K562 (cell line): ENCODE measurements at regions not wholly inside any gene's neighbourhood (a gene's known extent, or its start where the extent isn't known, plus 50 kb on each side); places are given as distances from the start of the nearest gene placed in this dataset.

Experiments used
- ATAC-seq: fragments of 200-7000 bp; cut with Tn5 transposase; 3 replicates; pipeline ENCODE4 v1.9.1; 2020; ENCODE audit warnings: moderate library complexity
- BruUV-seq: library from RNA; stranded (reverse); fragments of 400-500 nt; replicated peaks from 2 replicates; lab custom pipeline; 2021; lab: Mats Ljungman, UMichigan
- CTCF ChIA-PET: fragments of 300-600 bp; formaldehyde crosslinking; extraction: SDS; loops from one replicate; lab custom pipeline; 2021; ENCODE audit warnings: low intra/inter-chr PET ratio; lab: Yijun Ruan, JAX
- POLR2A ChIA-PET: fragments of 300-600, 350-650 bp; sonication (Branson Sonifier 250); formaldehyde crosslinking; extraction: SDS; loops from one replicate; lab custom pipeline; 2021; ENCODE audit warnings: antibody characterized with exemption, inconsistent platforms; lab: Yijun Ruan, JAX
- DNase-seq, 4 experiments: peaks; one replicate each; pipeline versions ENCODE4 v3.0.0 to v3.0.0-alpha.2; 2011 to 2018; ENCODE audit warnings: low spot score in 3 of 4, mixed read lengths in 3 of 4; ENCODE audit errors: extremely low read depth in 1 of 4
- FAIRE-seq: peaks from 2 replicates; lab custom pipeline; 2011; peaks lifted over from hg19 to GRCh38; lab: Jason Lieb, UNC
- H2AFZ ChIP-seq: 2 replicates; pipeline ENCODE4 v1.6.0; 2011; ENCODE audit warnings: low read depth, low read length, control low read depth, inconsistent platforms
- H3K27ac ChIP-seq: fragments of 200-600 bp; 3 replicates; pipeline ENCODE4 v1.8.0; 2011; ENCODE audit warnings: low read depth, mild to moderate bottlenecking, control low read depth, inconsistent platforms, low read length, moderate library complexity, mixed read lengths; ENCODE audit errors: extremely low read depth
- H3K27me3 ChIP-seq, 2 experiments: fragments of 300-600 bp in 1 of 2; 2 replicates in 1 of 2; 3 replicates in 1 of 2; pipeline versions ENCODE4 v1.6.0 to v1.8.0; 2011; ENCODE audit warnings: inconsistent platforms in 2 of 2, low read length in 2 of 2, mild to moderate bottlenecking in 1 of 2, mixed read lengths in 1 of 2, moderate library complexity in 1 of 2; ENCODE audit not compliant: control insufficient read depth in 2 of 2, insufficient read depth in 2 of 2
- H3K36me3 ChIP-seq: fragments of 300-600 bp; 3 replicates; pipeline ENCODE4 v1.8.0; 2011; ENCODE audit warnings: mild to moderate bottlenecking, low read length, inconsistent platforms; ENCODE audit not compliant: control insufficient read depth, insufficient read depth
- H3K4me1 ChIP-seq, 2 experiments: fragments of 200-600 bp in 1 of 2; replicated peaks in 1 of 2; 2 replicates in 1 of 2; 3 replicates in 1 of 2; pipeline versions ENCODE4 v1.5.1 to v1.8.0; 2011; ENCODE audit warnings: inconsistent platforms in 2 of 2, low read length in 2 of 2, mild to moderate bottlenecking in 1 of 2, mixed read lengths in 1 of 2, moderate library complexity in 1 of 2; ENCODE audit not compliant: control insufficient read depth in 2 of 2, insufficient read depth in 2 of 2
- H3K4me2 ChIP-seq: 2 replicates; pipeline ENCODE4 v1.6.1; 2011; ENCODE audit warnings: low read length, control low read depth, inconsistent platforms, mixed read lengths; ENCODE audit not compliant: insufficient read depth
- H3K4me3 ChIP-seq: fragments of 200-600 bp; sonication (generic), shearing (Covaris generic); 2 replicates; pipeline ENCODE4 v1.5.1; 2016; ENCODE audit warnings: control low read depth, inconsistent platforms
- H3K79me2 ChIP-seq: fragments of 200-600 bp; 3 replicates; pipeline ENCODE4 v1.8.0; 2011; ENCODE audit warnings: low read length, inconsistent platforms; ENCODE audit not compliant: control insufficient read depth, insufficient read depth
- H3K9ac ChIP-seq, 2 experiments: 2 replicates each; pipeline versions ENCODE4 v1.6.0 to v1.6.1; 2011; ENCODE audit warnings: low read depth in 2 of 2, low read length in 2 of 2, control low read depth in 1 of 2, inconsistent platforms in 1 of 2, mild to moderate bottlenecking in 1 of 2, mixed read lengths in 1 of 2; ENCODE audit not compliant: insufficient read depth in 1 of 2
- H3K9me1 ChIP-seq: one replicate; pipeline ENCODE4 v1.6.0; 2011; ENCODE audit warnings: inconsistent platforms, mild to moderate bottlenecking, low read length, moderate library complexity; ENCODE audit not compliant: control insufficient read depth, insufficient read depth
- H3K9me3 ChIP-seq: replicated peaks from 2 replicates; pipeline ENCODE4 v1.5.1; 2011; ENCODE audit warnings: low read depth, low read length, inconsistent platforms; ENCODE audit not compliant: control insufficient read depth, insufficient read depth
- H4K20me1 ChIP-seq: replicated peaks from 2 replicates; pipeline ENCODE4 v1.6.1; 2011; ENCODE audit warnings: low read length, inconsistent platforms, mixed read lengths; ENCODE audit not compliant: control insufficient read depth, insufficient read depth
- ATF1 ChIP-seq, 2 experiments: fragments of 450-650 bp in 1 of 2; IDR thresholded peaks; 2 replicates each; pipeline ENCODE4 v1.6.1; 2016; ENCODE audit warnings: missing compliant biosample characterization in 1 of 2, missing genetic modification characterization in 1 of 2
- CTCFL ChIP-seq: IDR thresholded peaks from 2 replicates; pipeline ENCODE4 v1.6.1; 2011; ENCODE audit warnings: borderline replicate concordance, low read depth, mild to moderate bottlenecking, moderate library complexity, low read length; ENCODE audit not compliant: insufficient read depth, poor library complexity, severe bottlenecking
- FOXK1 ChIP-seq: sonication (generic); formaldehyde crosslinking; IDR thresholded peaks from 2 replicates; pipeline ENCODE4 v1.8.0; 2022; ENCODE audit warnings: missing genetic modification reagents, mild to moderate bottlenecking, borderline replicate concordance
- HNRNPUL1 ChIP-seq: fragments of 200-400 bp; formaldehyde crosslinking; IDR thresholded peaks from 2 replicates; pipeline ENCODE4 v1.6.1; 2017; ENCODE audit warnings: low read length
- MTA3 ChIP-seq: fragments of 450-650 bp; formaldehyde crosslinking; IDR thresholded peaks from 2 replicates; pipeline ENCODE4 v1.6.1; 2017; ENCODE audit warnings: mild to moderate bottlenecking, borderline replicate concordance
- PATZ1 ChIP-seq: fragments of 250-450 bp; sonication (Bioruptor Pico); IDR thresholded peaks from 2 replicates; pipeline ENCODE4 v1.5.0; 2020; ENCODE audit warnings: mild to moderate bottlenecking, borderline replicate concordance
- PHB2 ChIP-seq: fragments of 450-650 bp; IDR thresholded peaks from 2 replicates; pipeline ENCODE4 v1.6.1; 2017; ENCODE audit warnings: low read depth
- TCF3 ChIP-seq: sonication (generic); formaldehyde crosslinking; IDR thresholded peaks from 2 replicates; pipeline ENCODE4 v1.4.0; 2020; ENCODE audit warnings: mild to moderate bottlenecking, missing genetic modification reagents
- ZBTB17 ChIP-seq: fragments of 450-650 bp; formaldehyde crosslinking; IDR thresholded peaks from 2 replicates; pipeline ENCODE4 v1.4.0; 2020; ENCODE audit warnings: mild to moderate bottlenecking
- ZFP1 ChIP-seq: fragments of 450-650 bp; formaldehyde crosslinking; IDR thresholded peaks from 2 replicates; pipeline ENCODE4 v1.4.0; 2020; ENCODE audit warnings: mild to moderate bottlenecking, mixed read lengths
- ZNF253 ChIP-seq: fragments of 250-450 bp; sonication (Bioruptor Pico); conservative IDR thresholded peaks from 2 replicates; pipeline ENCODE4 v1.6.1; 2021; ENCODE audit warnings: mild to moderate bottlenecking
- in situ Hi-C: fragments of 300-500 bp; cut with MboI; formaldehyde crosslinking; loops from 4 replicates; pipeline ENCODE4 v1.15.0; 2018; ENCODE audit warnings: inconsistent platforms, mixed read lengths
- intact Hi-C: fragments of 100-400 bp; cut with micrococcal nuclease; formaldehyde crosslinking; loops from 2 replicates; pipeline ENCODE4 v1.14.2; 2022
- TF ChIP-seq, protein P1 (sequence below), 3 experiments: fragments of 200-800 bp in 1 of 3; sonication (Bioruptor generic) in 1 of 3; sonication (generic) in 1 of 3; formaldehyde crosslinking in 1 of 3; IDR thresholded peaks; 2 replicates each; pipeline versions ENCODE4 v1.6.1 to v1.8.0; 2016 to 2022; ENCODE audit warnings: mild to moderate bottlenecking in 2 of 3, missing compliant biosample characterization in 2 of 3, missing genetic modification characterization in 2 of 3, missing genetic modification reagents in 1 of 3
- TF ChIP-seq, protein P2 (sequence below): fragments of 250-450 bp; sonication (Bioruptor Pico); IDR thresholded peaks from 2 replicates; pipeline ENCODE4 v1.9.0; 2021; ENCODE audit warnings: mild to moderate bottlenecking, inconsistent platforms

DNA sequence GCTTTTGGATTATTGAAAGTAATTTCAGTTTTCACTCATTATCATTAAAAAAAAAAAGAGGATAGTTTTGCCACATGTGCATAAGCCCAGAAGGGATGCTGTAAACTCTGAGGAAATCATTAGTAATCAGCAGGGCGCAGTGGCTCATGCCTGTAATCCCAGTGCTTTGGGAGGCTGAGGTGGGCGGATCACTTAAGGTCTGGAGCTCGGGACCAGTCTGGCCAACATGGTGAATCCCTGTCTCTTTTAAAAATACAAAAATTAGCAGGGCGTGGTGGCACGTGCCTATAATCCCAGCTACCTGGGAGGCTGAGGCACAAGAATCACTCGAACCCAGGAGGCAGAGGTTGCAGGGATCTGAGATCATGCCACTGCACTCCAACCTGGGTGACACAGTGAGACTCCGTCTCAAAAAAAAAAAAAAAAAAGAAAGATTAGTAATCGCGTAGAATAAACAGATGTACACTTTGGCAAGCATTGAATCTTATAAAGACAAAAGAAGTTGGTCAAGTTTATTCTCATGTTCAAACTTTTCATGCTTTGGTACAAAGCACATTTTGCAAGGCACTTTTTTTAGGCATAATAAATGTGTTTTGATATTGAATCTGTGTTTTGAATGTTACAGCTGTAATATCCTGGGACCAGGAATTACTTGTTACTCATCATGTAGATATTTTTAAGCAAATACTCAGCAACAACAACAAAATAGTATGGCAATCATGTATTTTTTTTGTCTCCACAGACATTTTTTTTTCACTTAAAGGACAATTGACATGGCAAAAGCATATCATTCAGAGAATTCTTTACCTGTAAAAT, 93.2 kb upstream of the AGTR1 start (continued):
- no peak for TF ChIP-seq CTCFL
- no peak for TF ChIP-seq ZFP1 (CRISPR knock-in tag)
- no peak for TF ChIP-seq FOXK1 (CRISPR knock-in tag)
- TF ChIP-seq, protein P1, sequence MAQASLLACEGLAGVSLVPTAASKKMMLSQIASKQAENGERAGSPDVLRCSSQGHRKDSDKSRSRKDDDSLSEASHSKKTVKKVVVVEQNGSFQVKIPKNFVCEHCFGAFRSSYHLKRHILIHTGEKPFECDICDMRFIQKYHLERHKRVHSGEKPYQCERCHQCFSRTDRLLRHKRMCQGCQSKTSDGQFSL (CRISPR knock-in tag; IDR thresholded peaks at IDR 0.05) = no peak
- TF ChIP-seq, protein P1 (tag; IDR thresholded peaks at IDR 0.05) = no peak

DNA sequence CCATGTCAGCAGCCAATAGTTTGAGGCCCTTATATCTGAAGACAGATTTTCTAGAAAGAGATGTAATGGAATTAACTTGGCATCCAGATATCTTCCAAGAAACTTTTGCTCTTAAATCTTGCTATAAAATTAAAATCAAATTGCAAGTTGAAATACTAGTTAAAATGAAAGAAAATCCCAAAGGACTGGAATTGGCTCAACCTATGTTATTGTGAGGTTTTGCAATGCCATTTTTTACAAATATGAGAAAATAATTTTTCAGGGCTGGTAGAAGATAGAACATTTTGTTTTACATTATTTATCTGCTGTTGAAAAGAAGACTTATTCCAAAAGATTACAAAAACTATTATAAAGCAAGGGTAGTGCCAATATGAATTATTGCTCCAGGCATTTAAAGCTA, 92.2 kb upstream of the AGTR1 start:
- Histone ChIP-seq H3K9me3 (no peaks in the 10 kb centered on the region), H2AFZ (no peak overlapping the region), H3K27ac (no peak overlapping the region), H3K27me3 (no peaks in the 10 kb centered on the region), H3K36me3 (no peaks in the 10 kb centered on the region), H3K9me1 (no peaks in the 10 kb centered on the region), H3K4me1 (no peaks in the 10 kb centered on the region), H3K4me3 (no peak overlapping the region), H3K9ac (no peak overlapping the region), H4K20me1 (no peaks in the 10 kb centered on the region), H3K79me2 (no peaks in the 10 kb centered on the region), H3K4me2 (no peak overlapping the region)
- ChIA-PET CTCF (no interaction called here), POLR2A (no interaction called here)
- FAIRE-seq = no peak
- no peak for DNase-seq
- in situ Hi-C loops (no loop called here), intact Hi-C loops (no loop called here)
- no TSS peak for BruUV-seq
- no peak for ATAC-seq
- TF ChIP-seq, protein P2, sequence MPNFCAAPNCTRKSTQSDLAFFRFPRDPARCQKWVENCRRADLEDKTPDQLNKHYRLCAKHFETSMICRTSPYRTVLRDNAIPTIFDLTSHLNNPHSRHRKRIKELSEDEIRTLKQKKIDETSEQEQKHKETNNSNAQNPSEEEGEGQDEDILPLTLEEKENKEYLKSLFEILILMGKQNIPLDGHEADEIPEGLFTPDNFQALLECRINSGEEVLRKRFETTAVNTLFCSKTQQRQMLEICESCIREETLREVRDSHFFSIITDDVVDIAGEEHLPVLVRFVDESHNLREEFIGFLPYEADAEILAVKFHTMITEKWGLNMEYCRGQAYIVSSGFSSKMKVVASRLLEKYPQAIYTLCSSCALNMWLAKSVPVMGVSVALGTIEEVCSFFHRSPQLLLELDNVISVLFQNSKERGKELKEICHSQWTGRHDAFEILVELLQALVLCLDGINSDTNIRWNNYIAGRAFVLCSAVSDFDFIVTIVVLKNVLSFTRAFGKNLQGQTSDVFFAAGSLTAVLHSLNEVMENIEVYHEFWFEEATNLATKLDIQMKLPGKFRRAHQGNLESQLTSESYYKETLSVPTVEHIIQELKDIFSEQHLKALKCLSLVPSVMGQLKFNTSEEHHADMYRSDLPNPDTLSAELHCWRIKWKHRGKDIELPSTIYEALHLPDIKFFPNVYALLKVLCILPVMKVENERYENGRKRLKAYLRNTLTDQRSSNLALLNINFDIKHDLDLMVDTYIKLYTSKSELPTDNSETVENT (CRISPR knock-in tag) = no peak
- TF ChIP-seq ZBTB17 (CRISPR knock-in tag) (no peak), HNRNPUL1 (no peak), MTA3 (no peak), ATF1 (CRISPR knock-in tag; IDR thresholded peaks at IDR 0.05) (no peak), ATF1 (tag; IDR thresholded peaks at IDR 0.05) (no peak), PATZ1 (CRISPR knock-in tag) (no peak), PHB2 (no peak), TCF3 (CRISPR knock-in tag) (no peak), ZNF253 (CRISPR knock-in tag) (no peak)
